Endothelial cell of umbilical vein (primary cell): ENCODE measurements at regions not wholly inside any gene's neighbourhood (a gene's known extent, or its start where the extent isn't known, plus 50 kb on each side); places are given as distances from the start of the nearest gene placed in this dataset.

Experiments
- BruUV-seq: library from RNA; stranded (reverse); fragments of 400-500 nt; replicated peaks from 2 replicates; lab custom pipeline; 2021; lab: Mats Ljungman, UMichigan
- CTCF ChIA-PET: fragments of 300-600, 350-600 bp; sonication (Branson Sonifier 250); formaldehyde crosslinking; loops from one replicate; lab custom pipeline; 2021; ENCODE audit warnings: antibody characterized with exemption, inconsistent platforms; lab: Charles Lee
- POLR2A ChIA-PET: fragments of 300-600, 350-600 bp; sonication (Branson Sonifier 250); formaldehyde crosslinking; loops from one replicate; lab custom pipeline; 2021; ENCODE audit warnings: antibody characterized with exemption, inconsistent platforms; lab: Charles Lee
- DNase-seq: peaks from one replicate; pipeline ENCODE4 v3.0.0-alpha.2; 2011; ENCODE audit warnings: low read depth, low spot score
- FAIRE-seq: peaks from 2 replicates; lab custom pipeline; 2011; peaks lifted over from hg19 to GRCh38; lab: Jason Lieb, UNC
- H2AFZ ChIP-seq: 2 replicates; pipeline ENCODE4 v1.6.0; 2012; ENCODE audit warnings: low read depth, low read length, control low read depth, inconsistent platforms
- H3K27ac ChIP-seq: 2 replicates; pipeline ENCODE4 v1.5.1; 2011; ENCODE audit warnings: low read depth, mild to moderate bottlenecking, control low read depth, low read length, moderate library complexity; ENCODE audit not compliant: insufficient read depth
- H3K27me3 ChIP-seq, 2 experiments: 2 replicates each; pipeline versions ENCODE4 v1.6.0 to v1.6.1; 2011; ENCODE audit warnings: low read length in 2 of 2, mixed read lengths in 1 of 2; ENCODE audit not compliant: control insufficient read depth in 2 of 2, insufficient read depth in 2 of 2
- H3K36me3 ChIP-seq, 2 experiments: 2 replicates in 1 of 2; 3 replicates in 1 of 2; pipeline ENCODE4 v1.5.1; 2011; ENCODE audit warnings: low read length in 2 of 2, mild to moderate bottlenecking in 1 of 2, moderate library complexity in 1 of 2; ENCODE audit not compliant: control insufficient read depth in 2 of 2, insufficient read depth in 2 of 2; ENCODE audit errors: extremely low read depth in 1 of 2
- H3K4me1 ChIP-seq: 3 replicates; pipeline ENCODE4 v1.5.1; 2011; ENCODE audit warnings: mild to moderate bottlenecking, low read length; ENCODE audit not compliant: control insufficient read depth, insufficient read depth; ENCODE audit errors: extremely low read depth
- H3K4me2 ChIP-seq: 2 replicates; pipeline ENCODE4 v1.6.1; 2011; ENCODE audit warnings: low read length, control low read depth, mixed read lengths; ENCODE audit not compliant: insufficient read depth
- H3K4me3 ChIP-seq, 3 experiments: fragments of 200-600 bp in 1 of 3; sonication (generic), shearing (Covaris generic) in 1 of 3; replicated peaks in 1 of 3; 2 replicates each; pipeline ENCODE4 v1.5.1; 2011 to 2016; ENCODE audit warnings: control low read depth in 3 of 3, low read length in 3 of 3, mild to moderate bottlenecking in 2 of 3, inconsistent platforms in 1 of 3, low read depth in 1 of 3, moderate library complexity in 1 of 3; ENCODE audit not compliant: insufficient read depth in 1 of 3
- H3K79me2 ChIP-seq: 2 replicates; pipeline ENCODE4 v1.6.0; 2012; ENCODE audit warnings: low read length, inconsistent platforms; ENCODE audit not compliant: control insufficient read depth, insufficient read depth
- H3K9ac ChIP-seq: replicated peaks from 2 replicates; pipeline ENCODE3; 2011; ENCODE audit warnings: low read length, control low read depth; ENCODE audit not compliant: insufficient read depth; ENCODE audit errors: extremely low read depth
- H3K9me1 ChIP-seq: replicated peaks from 3 replicates; pipeline ENCODE4 v1.6.0; 2011; ENCODE audit warnings: mild to moderate bottlenecking, low read length; ENCODE audit not compliant: control insufficient read depth, insufficient read depth; ENCODE audit errors: extremely low read depth
- H3K9me3 ChIP-seq: replicated peaks from 2 replicates; pipeline ENCODE4 v1.5.1; 2012; ENCODE audit warnings: low read length, inconsistent platforms; ENCODE audit not compliant: control insufficient read depth, insufficient read depth
- H4K20me1 ChIP-seq: replicated peaks from 2 replicates; pipeline ENCODE3; 2011; ENCODE audit warnings: mild to moderate bottlenecking, low read length; ENCODE audit not compliant: control insufficient read depth, insufficient read depth; ENCODE audit errors: extremely low read depth
- CTCF ChIP-seq, 2 donors: IDR thresholded peaks; 1 replicate in 1 of 2; 2 replicates in 1 of 2; pipeline ENCODE4 v1.5.1; 2011; ENCODE audit warnings: low read length in 2 of 2, mild to moderate bottlenecking in 2 of 2, moderate library complexity in 2 of 2, control low read depth in 1 of 2, inconsistent platforms in 1 of 2, low read depth in 1 of 2; ENCODE audit not compliant: insufficient read depth in 1 of 2; ENCODE audit errors: extremely low read depth in 1 of 2
- EZH2 ChIP-seq: IDR thresholded peaks from 2 replicates; pipeline ENCODE4 v1.6.1; 2012; ENCODE audit warnings: borderline replicate concordance, low read depth, mild to moderate bottlenecking, moderate library complexity, low read length, inconsistent platforms; ENCODE audit not compliant: severe bottlenecking
- FOS ChIP-seq: IDR thresholded peaks from 2 replicates; pipeline ENCODE4 v1.6.1; 2011; ENCODE audit warnings: mild to moderate bottlenecking, low read length, moderate library complexity, borderline replicate concordance; ENCODE audit not compliant: insufficient read depth
- GATA2 ChIP-seq: IDR thresholded peaks from 2 replicates; pipeline ENCODE4 v1.7.0; 2011; ENCODE audit warnings: low read depth, mild to moderate bottlenecking, moderate library complexity, mixed read lengths, low read length; ENCODE audit not compliant: insufficient read length, insufficient read depth
- JUN ChIP-seq: IDR thresholded peaks from 2 replicates; pipeline ENCODE4 v1.6.1; 2011; ENCODE audit warnings: borderline replicate concordance, low read depth; ENCODE audit not compliant: insufficient read length, insufficient read depth
- MAX ChIP-seq: IDR thresholded peaks from 2 replicates; pipeline ENCODE4 v1.6.1; 2011; ENCODE audit not compliant: insufficient read depth, insufficient read length
- MYC ChIP-seq: IDR thresholded peaks from one replicate; pipeline ENCODE4 v1.6.1; 2011; ENCODE audit warnings: mild to moderate bottlenecking, low read depth, low read length
- POLR2A ChIP-seq: IDR thresholded peaks from 2 replicates; pipeline ENCODE4 v1.6.1; 2012; ENCODE audit warnings: low read depth, mild to moderate bottlenecking, control low read depth, low read length
- POLR2AphosphoS5 ChIP-seq: IDR thresholded peaks from 2 replicates; pipeline ENCODE4 v1.6.1; 2012; ENCODE audit warnings: low read depth, mild to moderate bottlenecking, control low read depth, low read length, moderate library complexity; ENCODE audit not compliant: insufficient read depth
- dilution Hi-C: fragments of 300-500 bp; cut with MboI; formaldehyde crosslinking; loops from one replicate; pipeline ENCODE4 v1.15.0; 2019; ENCODE audit warnings: low sequenced_read_pairs; ENCODE audit not compliant: extremely low pct_ligation_motif_present
- intact Hi-C: fragments of 100-400 bp; cut with micrococcal nuclease; formaldehyde crosslinking; loops from one replicate; pipeline ENCODE4 v1.10.0; 2022

GRCh38 chr6:80540700-80541099 lies 434.2 kb downstream of the BCKDHB start:
- POLR2A ChIA-PET, result no interaction called here

More at GRCh38 chr6:80540700-80541099, 434.2 kb downstream of the BCKDHB start:
- no TSS peak for BruUV-seq
- DNase-seq, result no peak
- Histone ChIP-seq H3K27me3 (no peaks in the 10 kb centered on the region), H3K79me2 (no peaks in the 10 kb centered on the region), H3K4me1 (peaks cover 4% of the 10 kb centered on the region), H3K36me3 (no peaks in the 10 kb centered on the region), H3K9me3 (no peaks in the 10 kb centered on the region), H3K4me3 (no peak overlapping the region), H2AFZ (no peak overlapping the region), H4K20me1 (no peaks in the 10 kb centered on the region), H3K27ac (no peak overlapping the region), H3K4me2 (no peak overlapping the region), H3K9ac (no peak overlapping the region), H3K9me1 (no peaks in the 10 kb centered on the region)
- intact Hi-C loops, result no loop called here
- dilution Hi-C loops, result no loop called here
- TF ChIP-seq GATA2, result no peak
- no peak for TF ChIP-seq POLR2AphosphoS5
- TF ChIP-seq MYC, result no peak
- TF ChIP-seq MAX, result no peak
- no peak for TF ChIP-seq POLR2A
- TF ChIP-seq CTCF (IDR thresholded peaks at IDR 0.05; ENCODE audit: extremely low read depth in 1 of 2, insufficient read depth in 1 of 2, low read depth in 1 of 2, low read length in 2 of 2), result no peak
- TF ChIP-seq FOS, result no peak
- no peak for TF ChIP-seq JUN
- no peak for TF ChIP-seq EZH2
- no peak for FAIRE-seq
- CTCF ChIA-PET, result interaction anchor here (1.0 kb wide), 1 partner anchor 18 kb away, joined by 3 read pairs; no protein-coding TSS in a partner anchor
